HG02623 (cell line): ENCODE measurements at regions not wholly inside any gene's neighbourhood (a gene's known extent, or its start where the extent isn't known, plus 50 kb on each side); places are given as distances from the start of the nearest gene placed in this dataset.
"Not testable (repeated sequence)": the region's sequence is repeated elsewhere in the genome, so short reads cannot be mapped to it uniquely, and the experiment has no call there.

Experiments
- ATAC-seq: cut with Tn5 transposase; IDR thresholded peaks from one replicate; pipeline ENCODE4 v1.9.1; 2021; ENCODE audit warnings: moderate library complexity; ENCODE audit not compliant: unreplicated experiment

DNA sequence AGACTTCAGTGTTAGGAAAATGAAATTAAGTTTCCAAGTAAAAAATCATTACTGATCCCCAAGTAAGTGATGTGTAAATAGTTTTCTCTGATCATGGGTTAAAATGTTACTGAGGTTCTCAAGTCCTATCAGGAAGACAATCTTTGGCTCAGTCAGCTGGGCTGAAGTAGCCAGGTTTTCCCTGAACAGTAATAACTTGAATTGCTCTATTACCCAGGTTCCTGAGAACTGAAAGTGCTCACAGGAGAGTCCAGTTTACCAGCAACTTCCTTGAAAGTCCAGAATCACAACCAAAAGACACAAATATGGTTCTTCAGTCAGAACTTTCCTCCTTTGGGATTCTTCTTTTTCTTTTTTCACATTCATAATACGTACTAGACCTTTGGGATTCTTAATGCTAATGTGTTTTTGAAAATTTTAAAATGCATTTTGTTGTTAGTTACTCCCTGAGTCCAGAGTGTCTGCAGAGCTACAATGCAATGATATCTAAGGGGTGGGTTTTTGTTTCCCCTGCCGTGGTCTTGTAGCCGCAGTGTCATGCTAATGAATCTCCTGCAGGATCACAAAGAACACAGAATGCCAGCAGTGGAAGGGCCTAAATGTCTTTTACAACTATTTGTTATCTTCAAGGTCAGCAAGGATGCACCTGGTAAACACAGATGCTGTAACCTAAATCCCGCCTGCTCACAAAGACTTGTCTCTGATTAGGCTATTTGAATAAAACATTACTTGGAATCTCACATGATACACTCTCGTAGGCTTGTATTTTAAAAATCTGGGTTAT, 439.8 kb upstream of the NR3C2 start:
- ATAC-seq, result no peak

DNA sequence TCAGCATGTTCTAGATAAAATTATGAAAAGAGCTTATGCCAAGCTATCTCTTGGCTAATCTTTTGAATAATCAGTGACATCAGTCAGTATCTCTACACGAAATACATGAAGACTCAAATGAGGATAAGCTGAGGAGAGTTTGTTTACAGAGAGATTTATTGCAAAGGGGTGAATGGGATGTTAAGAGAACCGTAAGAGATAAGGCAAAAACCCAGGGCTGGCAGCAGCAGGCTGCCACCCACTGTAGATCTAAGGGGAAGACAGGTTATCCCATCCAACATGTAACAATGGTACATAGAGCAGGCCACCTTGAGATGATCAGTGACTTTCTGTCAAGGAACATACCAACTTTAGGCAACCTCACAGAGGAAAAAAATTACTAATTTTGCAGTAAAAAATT, 432.1 kb upstream of the NR3C2 start:
- ATAC-seq, result no peak

GRCh38 chr4:148868191-148868590, 426.0 kb upstream of the NR3C2 start:
- no peak for ATAC-seq

DNA sequence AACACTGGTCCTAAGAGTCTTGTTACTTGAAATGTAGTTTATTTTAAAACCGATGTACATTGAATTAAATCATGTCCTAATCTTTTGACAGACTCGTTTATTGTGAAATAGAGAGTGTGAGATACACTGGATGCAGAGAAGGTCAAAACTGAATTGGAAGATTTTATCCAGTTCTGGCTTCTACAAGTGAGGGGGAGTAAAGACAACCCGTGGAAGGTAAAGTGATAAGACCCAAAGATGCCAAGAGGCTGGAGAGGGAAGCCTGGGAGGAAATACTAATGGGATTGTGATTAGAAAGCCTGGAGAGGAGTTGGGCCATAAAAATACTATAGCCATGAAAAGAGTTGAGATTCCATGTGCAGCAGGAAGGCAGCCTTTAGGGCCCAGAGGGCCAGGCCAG, 424.5 kb upstream of the NR3C2 start:
- ATAC-seq, result no peak

DNA sequence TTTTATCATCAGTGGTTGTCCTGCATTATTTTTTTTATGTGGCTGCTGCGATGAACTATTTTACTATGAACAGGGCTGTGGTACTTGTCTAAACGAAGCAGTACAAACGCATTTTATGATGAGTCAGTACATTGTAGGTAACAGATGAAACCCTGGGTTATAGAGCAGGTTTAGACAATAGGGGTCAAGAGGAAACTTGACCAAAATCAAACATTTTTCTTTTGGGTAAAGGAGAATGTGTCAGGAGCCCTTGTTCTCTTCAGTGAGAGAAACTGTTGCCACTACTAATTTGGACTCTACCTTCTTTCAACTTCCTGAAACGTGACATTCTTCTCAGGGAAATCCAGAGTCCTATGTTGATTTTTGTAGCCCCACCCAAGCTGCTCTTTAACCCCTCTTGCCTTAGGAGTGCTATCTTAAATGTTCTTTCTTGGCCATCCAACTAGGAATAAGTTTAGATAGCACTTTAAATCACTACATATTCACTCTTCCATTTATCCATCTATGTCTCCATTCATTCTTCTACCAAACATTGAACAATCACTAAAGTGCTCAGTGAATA, 415.8 kb upstream of the NR3C2 start:
- ATAC-seq, result no peak

DNA sequence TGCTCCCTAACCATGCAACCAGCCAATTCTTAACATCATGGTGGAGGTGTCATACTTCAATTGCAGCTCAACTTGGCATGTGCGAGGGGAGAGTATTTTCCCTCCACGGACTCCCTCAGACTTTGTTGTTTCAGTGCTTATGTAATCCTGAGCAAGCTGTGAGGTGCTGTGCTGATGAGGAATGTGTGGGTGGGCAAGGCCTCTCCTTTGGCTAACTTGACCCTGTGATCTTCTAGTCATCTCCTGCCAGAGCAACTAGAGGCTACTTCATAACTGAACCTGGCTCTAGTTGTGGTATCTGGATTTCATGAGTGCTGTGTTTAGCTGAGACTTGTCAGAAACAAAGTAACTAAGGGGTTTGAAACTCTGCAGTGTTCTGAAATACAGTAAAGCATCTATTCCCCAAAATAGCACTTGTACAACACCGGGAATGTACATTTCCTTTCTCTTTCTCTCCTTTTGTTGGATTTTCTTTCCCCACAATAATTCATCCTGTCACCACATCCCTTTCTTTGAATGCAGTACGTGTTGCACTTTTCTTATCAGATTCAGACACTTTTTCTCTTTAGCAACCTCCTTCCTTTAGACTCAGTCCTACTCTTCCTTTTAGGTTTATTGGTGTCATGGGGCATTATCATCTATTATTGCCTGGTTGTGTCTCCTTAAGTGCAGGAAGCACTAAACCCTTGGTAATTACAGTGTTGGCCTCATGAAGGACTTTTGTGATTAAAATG, 415.2 kb upstream of the NR3C2 start:
- no peak for ATAC-seq

- no peak for ATAC-seq
Measured at GRCh38 chr4:148854203-148854602, 412.0 kb upstream of the NR3C2 start.

DNA sequence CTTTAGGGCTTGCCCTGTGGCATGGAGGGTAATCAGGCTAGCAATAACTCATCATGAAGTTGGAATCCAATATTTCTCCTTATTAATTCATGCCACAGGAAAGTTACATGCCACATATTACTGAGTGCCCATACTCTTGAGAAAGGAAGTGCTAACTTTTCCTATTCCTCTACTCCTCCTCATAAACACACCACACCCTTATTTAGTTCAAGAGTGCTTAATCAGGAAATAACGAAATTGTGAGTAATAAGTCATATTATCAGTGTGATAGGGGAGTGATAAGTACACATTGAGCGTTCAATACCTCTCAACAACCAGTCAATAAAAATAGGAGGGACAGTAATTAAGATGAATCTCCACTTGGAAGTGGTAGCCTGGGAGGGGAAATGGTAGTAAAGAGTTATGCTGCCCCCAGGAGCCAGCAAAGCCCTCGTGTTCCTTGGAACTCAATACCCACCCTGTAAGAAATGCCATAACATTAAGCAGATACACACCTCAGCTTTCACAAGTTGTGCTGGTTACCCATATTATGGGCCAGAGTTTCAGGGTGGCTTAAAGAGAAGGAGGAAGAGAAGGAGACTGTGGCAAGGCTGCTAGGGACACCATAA, 410.0 kb upstream of the NR3C2 start:
- ATAC-seq, result no peak

DNA sequence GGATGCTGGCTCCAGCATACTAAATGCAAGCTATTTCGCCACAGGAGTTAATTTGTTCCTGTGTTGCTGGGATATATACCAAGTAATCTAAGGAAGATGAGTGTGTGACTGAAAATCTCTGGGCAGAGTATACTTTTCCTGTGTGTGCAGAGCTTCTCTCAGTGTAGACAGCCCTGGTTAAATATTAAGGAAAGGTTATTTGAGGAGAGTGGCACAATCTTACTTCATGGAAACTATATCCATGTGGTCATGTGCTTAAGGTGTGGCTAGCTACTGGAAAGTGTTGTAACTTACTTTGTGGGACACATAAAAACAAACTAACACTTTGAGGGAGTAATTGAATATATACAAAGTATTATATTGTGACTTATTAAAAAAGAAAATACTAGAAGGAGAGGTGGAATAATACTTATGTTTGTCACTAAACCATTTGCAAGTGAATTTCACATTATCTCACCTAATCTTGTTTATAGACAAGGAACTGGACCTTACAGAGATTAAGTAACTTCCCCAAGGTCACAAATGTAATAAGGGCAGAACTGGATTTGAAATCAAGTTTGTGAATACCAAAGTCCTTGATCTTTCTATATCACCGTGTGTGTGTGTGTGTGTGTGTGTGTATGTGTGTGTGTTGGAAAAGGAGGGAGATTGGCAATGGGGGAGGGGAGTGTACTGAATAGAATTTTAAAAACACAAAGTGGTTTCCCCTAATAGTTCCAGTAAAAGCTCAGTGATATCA, 408.2 kb upstream of the NR3C2 start:
- no peak for ATAC-seq

GRCh38 chr4:148849581-148849980, 407.4 kb upstream of the NR3C2 start:
- ATAC-seq, result no peak

DNA sequence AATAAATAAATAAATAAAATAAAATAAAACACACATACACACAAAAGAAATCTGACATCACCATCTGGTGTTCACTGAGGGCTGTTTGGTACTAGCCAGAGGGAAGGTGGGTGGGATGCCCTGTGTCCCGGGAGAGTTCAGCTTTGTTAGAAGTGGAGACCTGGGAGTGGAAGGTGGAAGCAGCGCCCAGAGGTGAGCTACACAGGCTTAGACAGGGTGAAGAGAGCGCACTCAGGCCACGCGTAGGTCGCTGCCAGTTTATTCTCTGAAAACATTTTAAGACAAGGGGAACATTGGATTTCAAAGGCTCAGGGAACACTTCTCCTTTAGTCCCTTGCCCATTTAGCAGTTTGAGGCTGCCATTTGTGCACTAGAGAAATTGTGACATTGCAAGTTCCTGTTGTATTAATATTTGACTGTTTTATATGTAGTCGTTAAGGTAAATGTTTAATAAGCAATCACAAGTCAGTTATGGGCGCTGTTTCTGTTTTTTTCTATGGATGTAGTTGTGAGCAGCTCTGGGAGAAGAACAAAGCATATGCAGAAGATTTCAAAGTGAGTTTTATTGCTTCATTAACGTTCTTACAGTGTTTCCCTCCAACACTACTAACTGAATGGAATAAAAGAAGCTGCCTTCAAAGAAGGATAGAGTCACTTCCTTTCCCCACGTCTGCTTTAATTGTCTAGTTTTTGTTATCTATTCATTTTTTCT, 405.5 kb upstream of the NR3C2 start:
- no peak for ATAC-seq

GRCh38 chr4:148845609-148846008, 403.4 kb upstream of the NR3C2 start:
- no peak for ATAC-seq

DNA sequence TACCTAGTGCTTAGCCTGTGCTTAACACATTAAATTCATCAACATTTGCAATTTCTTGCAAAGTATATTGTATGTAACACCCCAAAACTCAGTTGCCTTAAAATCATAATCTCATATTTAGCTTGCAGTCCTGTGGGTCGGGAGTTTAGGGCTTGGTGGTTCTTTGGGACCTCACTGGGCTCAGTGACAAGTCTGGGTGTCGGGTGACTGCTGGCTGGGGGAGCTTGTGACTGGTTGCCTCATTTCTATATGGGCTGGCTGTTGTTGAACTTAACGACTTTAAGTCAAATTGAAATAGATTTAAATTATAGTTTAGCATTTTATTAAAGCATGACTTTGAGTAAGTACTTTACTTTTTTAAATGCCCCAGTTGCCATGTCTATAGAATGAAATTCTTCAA, 401.4 kb upstream of the NR3C2 start:
- no peak for ATAC-seq

DNA sequence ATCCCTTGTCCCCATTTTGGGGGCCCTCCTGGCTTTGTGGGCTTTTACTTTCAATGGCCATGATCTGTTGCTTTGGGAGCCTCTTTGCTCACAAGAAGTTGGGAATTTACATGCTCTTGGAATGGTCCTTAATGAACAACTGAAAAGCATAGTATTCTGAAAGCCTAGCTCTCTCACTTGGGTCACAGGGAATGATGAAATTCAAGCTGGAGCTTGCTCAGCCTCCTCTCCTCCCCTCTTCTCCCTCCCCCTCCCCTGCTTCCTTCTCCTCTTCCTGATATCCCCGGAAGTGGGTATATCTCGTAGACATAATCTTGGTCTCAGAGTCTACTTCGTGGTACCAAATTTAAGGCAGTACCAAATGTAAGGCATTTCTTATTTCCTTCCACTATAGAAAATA, 400.6 kb upstream of the NR3C2 start:
- no peak for ATAC-seq

GRCh38 chr4:148837571-148837970, 395.4 kb upstream of the NR3C2 start:
- ATAC-seq, result not testable (repeated sequence)

DNA sequence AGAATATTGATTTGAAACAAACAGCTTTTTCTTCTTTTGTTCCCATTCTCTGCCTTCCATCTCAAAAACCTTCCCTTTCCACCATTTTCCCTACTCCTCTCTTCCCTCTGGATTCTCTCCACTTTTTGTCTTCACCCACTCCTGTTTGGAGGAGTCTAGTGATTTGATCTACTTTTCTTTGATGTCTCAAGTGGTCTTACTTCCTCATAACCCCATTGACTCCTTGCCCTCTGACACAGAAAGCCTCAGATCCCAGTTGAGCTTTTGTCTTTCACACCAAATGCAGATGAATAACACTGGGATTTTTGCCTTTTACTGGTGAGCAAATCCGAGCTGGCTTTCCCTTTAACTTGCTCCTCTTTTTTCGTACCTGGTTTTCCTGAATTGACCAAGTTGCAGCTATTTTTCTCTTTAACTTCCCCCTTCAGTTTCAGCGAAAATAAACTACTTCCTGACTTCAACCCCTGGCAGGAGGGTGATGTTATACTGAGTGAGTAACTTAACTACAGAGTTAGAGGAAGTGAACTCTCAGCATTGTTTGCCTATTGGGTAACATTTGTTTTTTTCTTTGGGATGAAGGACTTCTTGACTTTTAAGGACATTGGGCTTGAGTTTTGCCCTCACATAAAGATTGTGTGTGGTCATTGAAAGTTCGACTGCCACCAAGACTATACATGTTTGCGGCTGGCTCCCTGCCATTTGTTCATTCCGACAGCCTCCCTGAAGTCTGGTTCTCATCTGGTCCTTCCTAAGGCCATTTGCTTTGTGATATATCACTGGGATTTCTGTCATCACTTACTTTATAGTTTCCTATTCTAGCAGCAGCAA, 392.8 kb upstream of the NR3C2 start:
- ATAC-seq, result no peak

- no peak for ATAC-seq
Measured at GRCh38 chr4:148831945-148832344, 389.7 kb upstream of the NR3C2 start.

- ATAC-seq, result no peak
Measured at GRCh38 chr4:148828291-148828690, 386.1 kb upstream of the NR3C2 start.

DNA sequence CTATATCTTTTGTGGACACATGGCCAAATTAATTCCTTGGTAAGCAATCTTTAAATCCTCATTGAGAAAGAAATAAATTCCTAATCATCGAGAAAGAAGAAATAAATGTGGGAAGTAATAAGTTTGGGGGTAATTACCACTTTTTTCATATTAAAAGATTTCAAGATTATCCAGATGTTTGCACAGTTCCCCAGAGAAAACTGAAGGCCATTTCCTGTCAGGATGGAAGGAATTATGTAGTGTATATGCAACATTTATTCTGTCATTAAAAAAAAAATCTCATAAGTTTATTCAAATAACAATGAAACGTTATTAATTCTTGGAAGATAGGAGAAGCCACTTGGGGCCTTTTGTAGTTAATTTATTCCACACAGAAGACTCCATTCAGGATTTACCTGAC, 385.6 kb upstream of the NR3C2 start:
- no peak for ATAC-seq

DNA sequence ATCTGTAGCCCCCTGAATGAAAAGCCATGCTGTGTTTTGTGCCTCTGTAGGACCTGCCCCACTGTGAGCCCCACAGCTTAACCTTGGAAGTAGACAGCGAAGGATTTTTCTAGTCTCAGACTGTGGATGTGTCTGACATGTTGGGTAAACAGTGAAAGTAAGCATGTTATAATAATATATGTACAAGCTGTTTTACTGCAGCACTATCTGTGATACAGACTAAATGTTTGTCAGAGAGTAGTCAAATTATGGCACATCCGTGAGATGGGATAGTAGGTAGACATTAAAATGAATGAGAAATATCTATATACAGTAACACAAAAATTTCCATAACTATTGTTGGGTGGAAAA, 381.2 kb upstream of the NR3C2 start:
- no peak for ATAC-seq
